22Rv1 (cell line): ENCODE measurements at regions not wholly inside any gene's neighbourhood (a gene's known extent, or its start where the extent isn't known, plus 50 kb on each side); places are given as distances from the start of the nearest gene placed in this dataset.

Source experiments
- ZFX ChIP-seq: fragments of 450-650 bp; IDR thresholded peaks from 2 replicates; pipeline ENCODE4 v1.6.1; 2017; ENCODE audit warnings: antibody characterized with exemption, borderline replicate concordance
- TF ChIP-seq, protein P1 (sequence below): fragments of 450-650 bp; IDR thresholded peaks from 2 replicates; pipeline ENCODE4 v1.5.1; 2017; ENCODE audit warnings: mild to moderate bottlenecking

DNA sequence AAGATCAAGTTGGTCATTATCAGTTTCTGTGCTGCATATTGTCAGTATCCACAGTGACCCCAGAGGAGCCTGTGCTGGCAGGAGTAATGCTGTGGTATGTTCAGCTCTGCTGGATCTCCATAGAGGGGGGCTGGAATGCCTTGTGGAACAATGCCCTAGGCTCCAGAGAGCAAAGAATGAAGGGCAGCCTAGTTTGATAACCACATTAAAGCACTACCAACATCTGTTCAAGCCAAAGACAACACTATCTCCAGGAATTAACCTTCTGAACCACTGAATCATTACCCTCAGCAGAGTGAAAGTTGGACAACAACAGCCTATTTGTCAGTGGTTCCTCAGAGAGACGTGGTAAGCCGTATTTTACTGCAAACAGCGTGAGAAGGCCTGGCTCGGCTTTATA lies 192.3 kb upstream of the CXorf66 start:
- TF ChIP-seq, protein P1, sequence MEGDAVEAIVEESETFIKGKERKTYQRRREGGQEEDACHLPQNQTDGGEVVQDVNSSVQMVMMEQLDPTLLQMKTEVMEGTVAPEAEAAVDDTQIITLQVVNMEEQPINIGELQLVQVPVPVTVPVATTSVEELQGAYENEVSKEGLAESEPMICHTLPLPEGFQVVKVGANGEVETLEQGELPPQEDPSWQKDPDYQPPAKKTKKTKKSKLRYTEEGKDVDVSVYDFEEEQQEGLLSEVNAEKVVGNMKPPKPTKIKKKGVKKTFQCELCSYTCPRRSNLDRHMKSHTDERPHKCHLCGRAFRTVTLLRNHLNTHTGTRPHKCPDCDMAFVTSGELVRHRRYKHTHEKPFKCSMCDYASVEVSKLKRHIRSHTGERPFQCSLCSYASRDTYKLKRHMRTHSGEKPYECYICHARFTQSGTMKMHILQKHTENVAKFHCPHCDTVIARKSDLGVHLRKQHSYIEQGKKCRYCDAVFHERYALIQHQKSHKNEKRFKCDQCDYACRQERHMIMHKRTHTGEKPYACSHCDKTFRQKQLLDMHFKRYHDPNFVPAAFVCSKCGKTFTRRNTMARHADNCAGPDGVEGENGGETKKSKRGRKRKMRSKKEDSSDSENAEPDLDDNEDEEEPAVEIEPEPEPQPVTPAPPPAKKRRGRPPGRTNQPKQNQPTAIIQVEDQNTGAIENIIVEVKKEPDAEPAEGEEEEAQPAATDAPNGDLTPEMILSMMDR: no peak
- no peak for TF ChIP-seq ZFX
